ENCODE measurements at regions not wholly inside any gene's neighbourhood (a gene's known extent, or its start where the extent isn't known, plus 50 kb on each side); places are given as distances from the start of the nearest gene placed in this dataset.

GRCh38 chr5:86320266-86320665, 297.5 kb upstream of the COX7C start:
- Histone ChIP-seq H3K23me2 (ENCODE audit: insufficient read length, low read depth, low read length, poor library complexity, severe bottlenecking) (no peaks in the 10 kb centered on the region), H2BK20ac (ENCODE audit: low read depth, low read length, poor library complexity, severe bottlenecking) (no peak overlapping the region), H4K20me1 (ENCODE audit: control insufficient read depth, insufficient read depth, insufficient read length) (no peaks in the 10 kb centered on the region), H2BK120ac (ENCODE audit: low read depth, low read length, poor library complexity, severe bottlenecking) (no peak overlapping the region), H3T11ph (ENCODE audit: low read length) (no peak overlapping the region), H3K4me2 (ENCODE audit: insufficient read depth, insufficient read length, low read length) (no peak overlapping the region), H3K9ac (ENCODE audit: extremely low read depth, insufficient read length, low read length) (no peak overlapping the region), H3K14ac (ENCODE audit: insufficient read depth, low read length) (no peak overlapping the region), H2BK5ac (ENCODE audit: insufficient read length, low read length) (no peak overlapping the region), H3K18ac (ENCODE audit: insufficient read length, low read depth, low read length) (no peak overlapping the region), H2AK5ac (ENCODE audit: insufficient read length, low read length) (no peak overlapping the region), H3K27me3 (ENCODE audit: insufficient read depth, low read length) (no peaks in the 10 kb centered on the region), H3K4me1 (ENCODE audit: insufficient read depth, low read length) (no peaks in the 10 kb centered on the region), H3K79me1 (ENCODE audit: insufficient read depth, low read depth, low read length, poor library complexity, severe bottlenecking) (no peaks in the 10 kb centered on the region), H3K9me3 (ENCODE audit: control insufficient read depth, low read depth, low read length) (no peaks in the 10 kb centered on the region), H2AFZ (ENCODE audit: low read length) (no peak overlapping the region), H4K91ac (ENCODE audit: insufficient read length, low read depth, low read length) (no peak overlapping the region), H3K23ac (ENCODE audit: insufficient read length, low read depth, low read length) (no peak overlapping the region), H3K79me2 (ENCODE audit: insufficient read depth, low read length) (no peaks in the 10 kb centered on the region), H4K5ac (ENCODE audit: insufficient read length, low read depth, low read length) (no peak overlapping the region), H3K27ac (ENCODE audit: insufficient read length, low read depth, low read length) (no peak overlapping the region), H4K8ac (replicated peaks; ENCODE audit: insufficient read length, low read depth, low read length) (no peak overlapping the region), H3K56ac (ENCODE audit: insufficient read length, low read depth, low read length) (no peak overlapping the region), H2BK15ac (ENCODE audit: low read depth, low read length) (no peak overlapping the region), H3K4ac (ENCODE audit: low read depth, low read length) (no peak overlapping the region), H2BK12ac (ENCODE audit: insufficient read length, low read depth, low read length) (no peak overlapping the region)
- Mint-ChIP-seq H3K4me1 (no peaks in the 10 kb centered on the region), H3K27ac (no peak overlapping the region), H3K9me3 (no peaks in the 10 kb centered on the region), H3K36me3 (ENCODE audit: insufficient read depth in 1 of 3, low read depth in 3 of 3) (no peaks in the 10 kb centered on the region), H3K4me3 (no peak overlapping the region), H3K27me3 (ENCODE audit: low read depth) (no peaks in the 10 kb centered on the region)
- DNase-seq = no peak
- TF ChIP-seq CTCF (conservative IDR thresholded peaks at IDR 0.05) = no peak

All from H9 (cell line).